K562 (cell line): ENCODE measurements at regions not wholly inside any gene's neighbourhood (a gene's known extent, or its start where the extent isn't known, plus 50 kb on each side); places are given as distances from the start of the nearest gene placed in this dataset.

Experiments used
- BMI1 ChIP-seq: fragments of 150-350 bp; IDR thresholded peaks from 2 replicates; pipeline ENCODE4 v1.6.1; 2014; ENCODE audit warnings: low read length
- CTCF ChIP-seq, 3 experiments: IDR thresholded peaks in 2 of 3; conservative IDR thresholded peaks in 1 of 3; 2 replicates each; pipeline ENCODE4 v1.5.1; 2011 to 2012; ENCODE audit warnings: low read length in 3 of 3, mild to moderate bottlenecking in 3 of 3, control low read depth in 2 of 3, improper control_type of control experiment in 1 of 3, inconsistent platforms in 1 of 3, low read depth in 1 of 3, mixed read lengths in 1 of 3, moderate library complexity in 1 of 3; ENCODE audit not compliant: insufficient read depth in 2 of 3
- CUX1 ChIP-seq: fragments of 200-800 bp; sonication (Bioruptor generic); IDR thresholded peaks from 2 replicates; pipeline ENCODE4 v1.6.1; 2016; ENCODE audit warnings: missing genetic modification characterization, missing compliant biosample characterization
- MAX ChIP-seq: sonication (generic); formaldehyde crosslinking; IDR thresholded peaks from 2 replicates; pipeline ENCODE4 v1.9.0; 2022; ENCODE audit warnings: mild to moderate bottlenecking, missing genetic modification reagents
- PATZ1 ChIP-seq: fragments of 250-450 bp; sonication (Bioruptor Pico); IDR thresholded peaks from 2 replicates; pipeline ENCODE4 v1.5.0; 2020; ENCODE audit warnings: mild to moderate bottlenecking, borderline replicate concordance
- POLR2A ChIP-seq: fragments of 450-650 bp; conservative IDR thresholded peaks from 2 replicates; pipeline ENCODE4 v1.6.1; 2016
- POLR2AphosphoS5 ChIP-seq: IDR thresholded peaks from 2 replicates; pipeline ENCODE4 v1.6.1; 2011; ENCODE audit warnings: mild to moderate bottlenecking, low read depth, low read length, moderate library complexity; ENCODE audit not compliant: control insufficient read depth, insufficient read depth
- YY1 ChIP-seq, 3 experiments: IDR thresholded peaks; 2 replicates each; pipeline ENCODE4 v1.6.1; 2011; ENCODE audit warnings: low read length in 2 of 3, mild to moderate bottlenecking in 2 of 3, moderate library complexity in 2 of 3, borderline replicate concordance in 1 of 3, control low read depth in 1 of 3, low read depth in 1 of 3; ENCODE audit not compliant: insufficient read depth in 3 of 3, insufficient replicate concordance in 2 of 3, control insufficient read depth in 1 of 3, insufficient read length in 1 of 3; ENCODE audit errors: extremely low read depth in 1 of 3
- ZBTB33 ChIP-seq: sonication (generic); formaldehyde crosslinking; IDR thresholded peaks from 2 replicates; pipeline ENCODE4 v1.8.1; 2023; ENCODE audit warnings: mild to moderate bottlenecking, missing genetic modification reagents
- ZNF3 ChIP-seq: fragments of 250-450 bp; sonication (Bioruptor Pico); IDR thresholded peaks from 2 replicates; pipeline ENCODE4 v1.5.0; 2021; ENCODE audit warnings: mild to moderate bottlenecking, moderate library complexity

- no peak for TF ChIP-seq MAX (CRISPR knock-in tag)
- no peak for TF ChIP-seq ZNF3 (CRISPR knock-in tag)
- no peak for TF ChIP-seq YY1 (IDR thresholded peaks at IDR 0.05; ENCODE audit: borderline replicate concordance in 1 of 3, control insufficient read depth in 1 of 3, extremely low read depth in 1 of 3, insufficient read depth in 3 of 3, insufficient read length in 1 of 3, insufficient replicate concordance in 2 of 3, low read depth in 1 of 3, low read length in 2 of 3)
- TF ChIP-seq PATZ1 (CRISPR knock-in tag): no peak
- no peak for TF ChIP-seq ZBTB33 (CRISPR knock-in tag)
- TF ChIP-seq CUX1 (CRISPR knock-in tag): no peak
- no peak for TF ChIP-seq POLR2A
- TF ChIP-seq CTCF (IDR thresholded peaks at IDR 0.05 in 2 of 3, conservative IDR thresholded peaks at IDR 0.05 in 1 of 3; ENCODE audit: insufficient read depth in 2 of 3, low read depth in 1 of 3, low read length in 3 of 3): no peak
- TF ChIP-seq POLR2AphosphoS5: no peak
- no peak for TF ChIP-seq BMI1
Observed at GRCh38 chr15:47116698-47117097, 600.6 kb upstream of the SEMA6D start.
